ENCODE measurements at regions not wholly inside any gene's neighbourhood (a gene's known extent, or its start where the extent isn't known, plus 50 kb on each side); places are given as distances from the start of the nearest gene placed in this dataset.

GRCh38 chr12:19692091-19692490 is 252.8 kb downstream of the AEBP2 start:
- Mint-ChIP-seq H3K36me3 (ENCODE audit: insufficient read depth, unreplicated experiment) (no peaks in the 10 kb centered on the region), H3K4me3 (ENCODE audit: unreplicated experiment) (no peak overlapping the region), H3K9me3 (ENCODE audit: unreplicated experiment) (no peaks in the 10 kb centered on the region), H3K4me1 (ENCODE audit: low read depth, unreplicated experiment) (no peaks in the 10 kb centered on the region), H3K27ac (ENCODE audit: unreplicated experiment) (no peak overlapping the region), H3K27me3 (ENCODE audit: insufficient read depth, unreplicated experiment) (peaks cover 10% of the 10 kb centered on the region)
- no TSS peak for BruUV-seq (replicated peaks)
- no peak for DNase-seq
- TF ChIP-seq CTCF (IDR thresholded peaks at IDR 0.05; ENCODE audit: insufficient read depth in 1 of 2, low read depth in 1 of 2, low read length in 1 of 2, severe bottlenecking in 1 of 2, unreplicated experiment in 1 of 2) = no peak
- intact Hi-C loops (cut with micrococcal nuclease; ENCODE audit: unreplicated experiment) = no loop called here
- CTCF ChIA-PET = no interaction called here
- Histone ChIP-seq H3K4me1 (no peaks in the 10 kb centered on the region), H3K36me3 (ENCODE audit: control insufficient read depth, insufficient read depth, low read length) (no peaks in the 10 kb centered on the region), H3K4me3 (ENCODE audit: low read depth, low read length) (no peak overlapping the region), H3K27me3 (replicated peaks; ENCODE audit: control insufficient read depth, insufficient read depth, low read length) (no peaks in the 10 kb centered on the region; the same call in 1 of the 2 replicates), H3K9me3 (no peaks in the 10 kb centered on the region)
- POLR2A ChIA-PET = no interaction called here

GRCh38 chr12:19692566-19692965 is 253.3 kb downstream of the AEBP2 start:
- intact Hi-C loops (cut with micrococcal nuclease; ENCODE audit: unreplicated experiment) = no loop called here
- no peak for DNase-seq
- TF ChIP-seq CTCF (IDR thresholded peaks at IDR 0.05; ENCODE audit: insufficient read depth in 1 of 2, low read depth in 1 of 2, low read length in 1 of 2, severe bottlenecking in 1 of 2, unreplicated experiment in 1 of 2) = no peak
- CTCF ChIA-PET = no interaction called here
- no peaks in the 10 kb centered on the region; the same call in 1 of the 2 replicates for H3K27me3 ChIP-seq (replicated peaks; ENCODE audit: control insufficient read depth, insufficient read depth, low read length)
- Mint-ChIP-seq H3K36me3 (ENCODE audit: insufficient read depth, unreplicated experiment) (no peaks in the 10 kb centered on the region), H3K27me3 (ENCODE audit: insufficient read depth, unreplicated experiment) (peaks cover 10% of the 10 kb centered on the region), H3K4me1 (ENCODE audit: low read depth, unreplicated experiment) (no peaks in the 10 kb centered on the region), H3K9me3 (ENCODE audit: unreplicated experiment) (no peaks in the 10 kb centered on the region), H3K27ac (ENCODE audit: unreplicated experiment) (no peak overlapping the region), H3K4me3 (ENCODE audit: unreplicated experiment) (no peak overlapping the region)
- BruUV-seq (replicated peaks) = no TSS peak
- H3K4me1 ChIP-seq = no peaks in the 10 kb centered on the region
- no peaks in the 10 kb centered on the region for H3K9me3 ChIP-seq
- POLR2A ChIA-PET = no interaction called here
- H3K36me3 ChIP-seq (ENCODE audit: control insufficient read depth, insufficient read depth, low read length) = no peaks in the 10 kb centered on the region
- no peak overlapping the region for H3K4me3 ChIP-seq (ENCODE audit: low read depth, low read length)

GRCh38 chr12:19694627-19695026 is 255.3 kb downstream of the AEBP2 start:
- Histone ChIP-seq H3K9me3 (no peaks in the 10 kb centered on the region), H3K36me3 (ENCODE audit: control insufficient read depth, insufficient read depth, low read length) (no peaks in the 10 kb centered on the region), H3K4me1 (no peaks in the 10 kb centered on the region), H3K27me3 (replicated peaks; ENCODE audit: control insufficient read depth, insufficient read depth, low read length) (no peaks in the 10 kb centered on the region; the same call in 1 of the 2 replicates), H3K4me3 (ENCODE audit: low read depth, low read length) (no peak overlapping the region)
- CTCF ChIA-PET = interaction anchor here (0.6 kb wide), 1 partner anchor 674 kb away, joined by 4 read pairs; no protein-coding TSS in a partner anchor
- POLR2A ChIA-PET = no interaction called here
- TF ChIP-seq CTCF (IDR thresholded peaks at IDR 0.05; ENCODE audit: insufficient read depth in 1 of 2, low read depth in 1 of 2, low read length in 1 of 2, severe bottlenecking in 1 of 2, unreplicated experiment in 1 of 2) = no peak
- no peak overlapping the region for H3K27ac Mint-ChIP-seq (ENCODE audit: unreplicated experiment)
- no peaks in the 10 kb centered on the region for H3K36me3 Mint-ChIP-seq (ENCODE audit: insufficient read depth, unreplicated experiment)
- DNase-seq = no peak
- H3K9me3 Mint-ChIP-seq (ENCODE audit: unreplicated experiment) = no peaks in the 10 kb centered on the region
- intact Hi-C loops (cut with micrococcal nuclease; ENCODE audit: unreplicated experiment) = no loop called here
- H3K4me3 Mint-ChIP-seq (ENCODE audit: unreplicated experiment) = no peak overlapping the region
- no peaks in the 10 kb centered on the region for H3K4me1 Mint-ChIP-seq (ENCODE audit: low read depth, unreplicated experiment)
- no TSS peak for BruUV-seq (replicated peaks)
- peaks cover 10% of the 10 kb centered on the region for H3K27me3 Mint-ChIP-seq (ENCODE audit: insufficient read depth, unreplicated experiment)
